ENCODE measurements at regions not wholly inside any gene's neighbourhood (a gene's known extent, or its start where the extent isn't known, plus 50 kb on each side); places are given as distances from the start of the nearest gene placed in this dataset.

GRCh38 chr20:5696011-5696559 is 54.1 kb upstream of the SHLD1 start:
- TF ChIP-seq POLR2A (IDR thresholded peaks at IDR 0.05) (no peak), CTCF (IDR thresholded peaks at IDR 0.05) (no peak)
- WGBS, 2 donors: 65 to 69% methylated on average over 7 of the region's 7 CpGs
- intact Hi-C loops (cut with DNase I; ENCODE audit: low total_unique reads): no loop called here
- no peak for DNase-seq (ENCODE audit: low spot score in 2 of 2)
- no peak overlapping the region for H3K4me3 ChIP-seq (ENCODE audit: low read depth, poor library complexity, severe bottlenecking)

- 86 to 87% methylated on average over 9 of the region's 9 CpGs for WGBS, 2 donors
- H3K4me3 ChIP-seq (ENCODE audit: low read depth, poor library complexity, severe bottlenecking): no peak overlapping the region
- TF ChIP-seq POLR2A (IDR thresholded peaks at IDR 0.05) (no peak), CTCF (IDR thresholded peaks at IDR 0.05) (no peak)
- intact Hi-C loops (cut with DNase I; ENCODE audit: low total_unique reads): no loop called here
- no peak for DNase-seq (ENCODE audit: low spot score in 2 of 2)
Observed at GRCh38 chr20:5691918-5692618, 58.1 kb upstream of the SHLD1 start.

GRCh38 chr20:5689463-5689862 is 60.7 kb upstream of the SHLD1 start:
- WGBS, 2 donors: 73 to 78% methylated on average over 6 of the region's 6 CpGs
- intact Hi-C loops (cut with DNase I; ENCODE audit: low total_unique reads): no loop called here
- DNase-seq (ENCODE audit: low spot score in 2 of 2): no peak
- TF ChIP-seq CTCF (IDR thresholded peaks at IDR 0.05) (no peak), POLR2A (IDR thresholded peaks at IDR 0.05) (no peak)
- no peak overlapping the region for H3K4me3 ChIP-seq (ENCODE audit: low read depth, poor library complexity, severe bottlenecking)

GRCh38 chr20:5688431-5688972 is 61.7 kb upstream of the SHLD1 start:
- DNase-seq (ENCODE audit: low spot score in 2 of 2): no peak
- intact Hi-C loops (cut with DNase I; ENCODE audit: low total_unique reads): no loop called here
- 27 to 33% methylated on average over 12 of the region's 12 CpGs for WGBS, 2 donors
- no peak overlapping the region for H3K4me3 ChIP-seq (ENCODE audit: low read depth, poor library complexity, severe bottlenecking)
- no peak for TF ChIP-seq POLR2A (IDR thresholded peaks at IDR 0.05)
- TF ChIP-seq CTCF (IDR thresholded peaks at IDR 0.05): no peak

- WGBS, 2 donors: 69 to 81% methylated on average over 4 of the region's 4 CpGs
- peak in 1 of 2 donors; percentile 18 for DNase-seq (ENCODE audit: low spot score in 2 of 2)
- TF ChIP-seq CTCF (IDR thresholded peaks at IDR 0.05): no peak
- no peak for TF ChIP-seq POLR2A (IDR thresholded peaks at IDR 0.05)
- H3K4me3 ChIP-seq (ENCODE audit: low read depth, poor library complexity, severe bottlenecking): no peak overlapping the region
- intact Hi-C loops (cut with DNase I; ENCODE audit: low total_unique reads): no loop called here
Observed at GRCh38 chr20:5687884-5688283, 62.3 kb upstream of the SHLD1 start.
